ENCODE measurements at regions not wholly inside any gene's neighbourhood (a gene's known extent, or its start where the extent isn't known, plus 50 kb on each side); places are given as distances from the start of the nearest gene placed in this dataset.
"Not testable (repeated sequence)": the region's sequence is repeated elsewhere in the genome, so short reads cannot be mapped to it uniquely, and the experiment has no call there.

- Histone ChIP-seq H3K4me3 (ENCODE audit: low read depth, low read length) (no peak overlapping the region), H3K27ac (no peak overlapping the region), H3K36me3 (replicated peaks) (no peaks in the 10 kb centered on the region), H3K27me3 (replicated peaks) (no peaks in the 10 kb centered on the region)
- no peak for TF ChIP-seq CTCF (IDR thresholded peaks at IDR 0.05; ENCODE audit: low read depth, low read length, missing control alignments)
- no peak for DNase-seq
- in situ Hi-C loops (cut with HindIII; ENCODE audit: low pct_ligation_motif_present, low sequenced_read_pairs), result no loop called here
These were observed 258.6 kb upstream of the CRIM1 start for GRCh38 chr2:36097022-36097421.

- in situ Hi-C loops (cut with HindIII; ENCODE audit: low pct_ligation_motif_present, low sequenced_read_pairs); DNase-seq; H3K4me3 ChIP-seq (ENCODE audit: low read depth, low read length); H3K36me3 ChIP-seq (replicated peaks); H3K27me3 ChIP-seq (replicated peaks); H3K27ac ChIP-seq: not testable (repeated sequence)
These were observed 263.5 kb upstream of the CRIM1 start for GRCh38 chr2:36091844-36092741.

GRCh38 chr2:36088716-36089328, 266.8 kb upstream of the CRIM1 start:
- H3K27ac ChIP-seq, result no peak overlapping the region
- no peak for DNase-seq
- no peak for TF ChIP-seq CTCF (IDR thresholded peaks at IDR 0.05; ENCODE audit: low read depth, low read length, missing control alignments)
- H3K4me3 ChIP-seq (ENCODE audit: low read depth, low read length), result no peak overlapping the region
- no peaks in the 10 kb centered on the region for H3K36me3 ChIP-seq (replicated peaks)
- in situ Hi-C loops (cut with HindIII; ENCODE audit: low pct_ligation_motif_present, low sequenced_read_pairs), result no loop called here
- H3K27me3 ChIP-seq (replicated peaks), result no peaks in the 10 kb centered on the region

GRCh38 chr2:36087344-36087743, 268.2 kb upstream of the CRIM1 start:
- Histone ChIP-seq H3K27ac (no peak overlapping the region), H3K27me3 (replicated peaks) (no peaks in the 10 kb centered on the region), H3K36me3 (replicated peaks) (no peaks in the 10 kb centered on the region), H3K4me3 (ENCODE audit: low read depth, low read length) (no peak overlapping the region)
- in situ Hi-C loops (cut with HindIII; ENCODE audit: low pct_ligation_motif_present, low sequenced_read_pairs), result no loop called here
- no peak for DNase-seq
- TF ChIP-seq CTCF (IDR thresholded peaks at IDR 0.05; ENCODE audit: low read depth, low read length, missing control alignments), result no peak

GRCh38 chr2:36079793-36080192, 275.8 kb upstream of the CRIM1 start:
- no peak for TF ChIP-seq CTCF (IDR thresholded peaks at IDR 0.05; ENCODE audit: low read depth, low read length, missing control alignments)
- Histone ChIP-seq H3K27ac (no peak overlapping the region), H3K4me3 (ENCODE audit: low read depth, low read length) (no peak overlapping the region), H3K36me3 (replicated peaks) (no peaks in the 10 kb centered on the region), H3K27me3 (replicated peaks) (no peaks in the 10 kb centered on the region)
- DNase-seq, result no peak
- in situ Hi-C loops (cut with HindIII; ENCODE audit: low pct_ligation_motif_present, low sequenced_read_pairs), result no loop called here

- H3K36me3 ChIP-seq (replicated peaks), result no peaks in the 10 kb centered on the region
- in situ Hi-C loops (cut with HindIII; ENCODE audit: low pct_ligation_motif_present, low sequenced_read_pairs), result no loop called here
- H3K4me3 ChIP-seq (ENCODE audit: low read depth, low read length), result no peak overlapping the region
- DNase-seq, result no peak
- no peak overlapping the region for H3K27ac ChIP-seq
- H3K27me3 ChIP-seq (replicated peaks), result no peaks in the 10 kb centered on the region
- TF ChIP-seq CTCF (IDR thresholded peaks at IDR 0.05; ENCODE audit: low read depth, low read length, missing control alignments), result no peak
These were observed 281.6 kb upstream of the CRIM1 start for GRCh38 chr2:36074008-36074407.

Data from brain microvascular endothelial cell (primary cell).